ENCODE measurements at regions not wholly inside any gene's neighbourhood (a gene's known extent, or its start where the extent isn't known, plus 50 kb on each side); places are given as distances from the start of the nearest gene placed in this dataset.

DNA sequence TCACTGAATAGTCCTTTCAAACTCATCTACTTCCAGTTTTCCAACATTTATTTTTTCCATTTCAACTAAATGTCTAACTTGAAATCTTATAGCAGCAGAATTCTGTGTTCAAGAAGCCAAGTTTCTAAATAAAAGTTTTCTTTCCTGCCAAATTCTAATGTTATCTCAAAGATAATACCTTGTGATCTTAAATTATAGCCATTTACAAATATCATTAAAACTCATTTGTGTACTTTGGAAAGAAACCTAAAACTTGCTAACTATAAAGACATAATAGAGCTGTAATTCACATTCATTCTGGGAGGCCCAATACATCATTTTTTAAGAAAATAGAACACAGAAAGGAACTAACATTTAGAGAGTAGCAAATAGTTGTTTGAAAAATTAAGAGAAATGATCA is 83.9 kb downstream of the MAD2L1 start:
- TF ChIP-seq POLR2A (IDR thresholded peaks at IDR 0.05) (no peak), CTCF (IDR thresholded peaks at IDR 0.05) (no peak)

Measured in adrenal gland (tissue), 5 donors.